Lower lobe of right lung (tissue), 2 donors: ENCODE measurements at regions not wholly inside any gene's neighbourhood (a gene's known extent, or its start where the extent isn't known, plus 50 kb on each side); places are given as distances from the start of the nearest gene placed in this dataset.

Source experiments
- ATAC-seq, 2 donors: fragments of 200-7000 bp; cut with Tn5 transposase; one replicate each; pipeline ENCODE4 v1.9.1; 2020 to 2022; ENCODE audit warnings: mild to moderate bottlenecking in 2 of 2, moderate library complexity in 2 of 2
- DNase-seq: peaks from one replicate; pipeline ENCODE4 v3.0.0-alpha.2; 2020
- H3K27ac ChIP-seq: fragments of 200-600 bp; one replicate; pipeline ENCODE4 v1.8.0; 2022
- H3K27me3 ChIP-seq: fragments of 200-600 bp; one replicate; pipeline ENCODE4 v1.8.0; 2022; ENCODE audit warnings: low read depth
- H3K36me3 ChIP-seq: fragments of 200-600 bp; one replicate; pipeline ENCODE4 v1.8.0; 2022; ENCODE audit warnings: mild to moderate bottlenecking
- H3K4me1 ChIP-seq: fragments of 200-600 bp; one replicate; pipeline ENCODE4 v1.8.0; 2022
- H3K4me3 ChIP-seq: fragments of 200-600 bp; one replicate; pipeline ENCODE4 v1.8.0; 2022; ENCODE audit warnings: mild to moderate bottlenecking
- H3K9me3 ChIP-seq: fragments of 200-600 bp; one replicate; pipeline ENCODE4 v1.8.0; 2022
- CTCF ChIP-seq: fragments of 200-600 bp; IDR thresholded peaks from one replicate; pipeline ENCODE4 v1.8.0; 2022; ENCODE audit warnings: antibody characterized with exemption, mild to moderate bottlenecking
- intact Hi-C: fragments of 100-400 bp; cut with DNase I; formaldehyde crosslinking; loops from one replicate; pipeline ENCODE4 v1.11.0; 2022
- donor health status: DM: no; HTN: yes; CAD: no; lungs with severe emphysema.

- no peak for TF ChIP-seq CTCF
- no peak for DNase-seq
- intact Hi-C loops, result no loop called here
- Histone ChIP-seq H3K36me3 (no peaks in the 10 kb centered on the region), H3K27ac (no peak overlapping the region), H3K9me3 (no peaks in the 10 kb centered on the region), H3K4me3 (no peak overlapping the region), H3K27me3 (no peaks in the 10 kb centered on the region), H3K4me1 (peaks cover 22% of the 10 kb centered on the region)
- ATAC-seq, result no peak
Observed at GRCh38 chr20:33914919-33915318, 78.8 kb upstream of the RALY start.

GRCh38 chr20:33915726-33916331 is 77.9 kb upstream of the RALY start:
- peak; percentile 53 to 66 for ATAC-seq
- peak; percentile 62 for TF ChIP-seq CTCF
- peaks cover 13% of the 10 kb centered on the region for H3K4me1 ChIP-seq
- no peak overlapping the region for H3K27ac ChIP-seq
- H3K27me3 ChIP-seq, result no peaks in the 10 kb centered on the region
- H3K4me3 ChIP-seq, result no peak overlapping the region
- intact Hi-C loops, result no loop called here
- peak; percentile 66 for DNase-seq
- H3K36me3 ChIP-seq, result no peaks in the 10 kb centered on the region
- H3K9me3 ChIP-seq, result no peaks in the 10 kb centered on the region

GRCh38 chr20:33916768-33917167 is 76.9 kb upstream of the RALY start:
- no peak for TF ChIP-seq CTCF
- ATAC-seq, result no peak
- H3K9me3 ChIP-seq, result no peaks in the 10 kb centered on the region
- H3K4me1 ChIP-seq, result peaks cover 13% of the 10 kb centered on the region
- no peak overlapping the region for H3K4me3 ChIP-seq
- no peak overlapping the region for H3K27ac ChIP-seq
- intact Hi-C loops, result no loop called here
- H3K27me3 ChIP-seq, result no peaks in the 10 kb centered on the region
- no peak for DNase-seq
- H3K36me3 ChIP-seq, result no peaks in the 10 kb centered on the region

GRCh38 chr20:33917831-33918525 is 75.7 kb upstream of the RALY start:
- H3K4me3 ChIP-seq, result no peak overlapping the region
- H3K36me3 ChIP-seq, result no peaks in the 10 kb centered on the region
- TF ChIP-seq CTCF, result no peak
- H3K9me3 ChIP-seq, result no peaks in the 10 kb centered on the region
- no peak for ATAC-seq
- no peak for DNase-seq
- no peak overlapping the region for H3K27ac ChIP-seq
- peaks cover 13% of the 10 kb centered on the region for H3K4me1 ChIP-seq
- intact Hi-C loops, result no loop called here
- H3K27me3 ChIP-seq, result no peaks in the 10 kb centered on the region

- Histone ChIP-seq H3K4me1 (peaks cover 13% of the 10 kb centered on the region), H3K4me3 (no peak overlapping the region), H3K27me3 (no peaks in the 10 kb centered on the region), H3K9me3 (no peaks in the 10 kb centered on the region), H3K27ac (no peak overlapping the region), H3K36me3 (no peaks in the 10 kb centered on the region)
- ATAC-seq (no peak), DNase-seq (no peak)
- intact Hi-C loops, result no loop called here
- no peak for TF ChIP-seq CTCF
Observed at GRCh38 chr20:33918662-33919061, 75.0 kb upstream of the RALY start.
